Fibroblast of skin of abdomen (primary cell): ENCODE measurements at regions not wholly inside any gene's neighbourhood (a gene's known extent, or its start where the extent isn't known, plus 50 kb on each side); places are given as distances from the start of the nearest gene placed in this dataset.

Experiments
- DNase-seq: peaks from one replicate; pipeline ENCODE4 v3.0.0-alpha.2; 2013

GRCh38 chrX:14476205-14476604 lies 53.1 kb upstream of the GLRA2 start:
- DNase-seq = peak; percentile 39

- DNase-seq = no peak
Observed at GRCh38 chrX:14449773-14450172, 79.6 kb upstream of the GLRA2 start.

- no peak for DNase-seq
Observed at GRCh38 chrX:14448406-14448805, 80.9 kb upstream of the GLRA2 start.

GRCh38 chrX:14440106-14440505 lies 89.2 kb upstream of the GLRA2 start:
- DNase-seq = no peak

- DNase-seq = no peak
Observed at GRCh38 chrX:14427614-14428013, 101.7 kb upstream of the GLRA2 start.

- no peak for DNase-seq
Observed at GRCh38 chrX:14420841-14421240, 108.5 kb upstream of the GLRA2 start.

- no peak for DNase-seq
Observed at GRCh38 chrX:14412686-14413085, 116.7 kb upstream of the GLRA2 start.

- DNase-seq = no peak
Observed at GRCh38 chrX:14411326-14411725, 118.0 kb upstream of the GLRA2 start.

GRCh38 chrX:14409341-14409740 lies 120.0 kb upstream of the GLRA2 start:
- DNase-seq = peak; percentile 43

GRCh38 chrX:14406225-14406624 lies 123.1 kb upstream of the GLRA2 start:
- no peak for DNase-seq

GRCh38 chrX:14398725-14399124 lies 130.6 kb upstream of the GLRA2 start:
- DNase-seq = peak; percentile 66

- DNase-seq = no peak
Observed at GRCh38 chrX:14389682-14390081, 139.7 kb upstream of the GLRA2 start.

- peak; percentile 4 for DNase-seq
Observed at GRCh38 chrX:14386981-14387380, 142.4 kb upstream of the GLRA2 start.

- no peak for DNase-seq
Observed at GRCh38 chrX:14380044-14380443, 149.3 kb upstream of the GLRA2 start.

GRCh38 chrX:14377427-14377826 lies 151.9 kb upstream of the GLRA2 start:
- DNase-seq = no peak

- DNase-seq = peak; percentile 45
Observed at GRCh38 chrX:14363728-14364127, 165.6 kb upstream of the GLRA2 start.

GRCh38 chrX:14362721-14363120 lies 166.6 kb upstream of the GLRA2 start:
- peak; percentile 79 for DNase-seq

- DNase-seq = no peak
Observed at GRCh38 chrX:14361435-14361834, 167.9 kb upstream of the GLRA2 start.

- DNase-seq = no peak
Observed at GRCh38 chrX:14359727-14360126, 169.6 kb upstream of the GLRA2 start.

GRCh38 chrX:14359316-14359715 lies 170.0 kb upstream of the GLRA2 start:
- no peak for DNase-seq

- DNase-seq = no peak
Observed at GRCh38 chrX:14357314-14357713, 172.0 kb upstream of the GLRA2 start.

- peak; percentile 90 for DNase-seq
Observed at GRCh38 chrX:14356401-14356800, 172.9 kb upstream of the GLRA2 start.

GRCh38 chrX:14355556-14355955 lies 173.8 kb upstream of the GLRA2 start:
- DNase-seq = no peak

- DNase-seq = peak; percentile 82
Observed at GRCh38 chrX:14354521-14354920, 174.8 kb upstream of the GLRA2 start.

GRCh38 chrX:14352511-14352910 lies 176.8 kb upstream of the GLRA2 start:
- DNase-seq = peak; percentile 84
